WI38 (cell line): ENCODE measurements at regions not wholly inside any gene's neighbourhood (a gene's known extent, or its start where the extent isn't known, plus 50 kb on each side); places are given as distances from the start of the nearest gene placed in this dataset.
"Not testable (repeated sequence)": the region's sequence is repeated elsewhere in the genome, so short reads cannot be mapped to it uniquely, and the experiment has no call there.

Experiments
- H3K4me3 ChIP-seq: 2 replicates; pipeline ENCODE4 v1.5.1; 2011; ENCODE audit warnings: low read depth, mild to moderate bottlenecking, control low read depth, low read length
- CTCF ChIP-seq: IDR thresholded peaks from 2 replicates; pipeline ENCODE4 v1.5.1; 2012; ENCODE audit warnings: low read depth, mild to moderate bottlenecking, control low read depth, low read length

GRCh38 chr3:11711876-11712275, 68.2 kb upstream of the VGLL4 start:
- no peak overlapping the region for H3K4me3 ChIP-seq
- TF ChIP-seq CTCF = no peak

- H3K4me3 ChIP-seq = no peak overlapping the region
- no peak for TF ChIP-seq CTCF
Observed at GRCh38 chr3:11709782-11710181, 66.1 kb upstream of the VGLL4 start.

DNA sequence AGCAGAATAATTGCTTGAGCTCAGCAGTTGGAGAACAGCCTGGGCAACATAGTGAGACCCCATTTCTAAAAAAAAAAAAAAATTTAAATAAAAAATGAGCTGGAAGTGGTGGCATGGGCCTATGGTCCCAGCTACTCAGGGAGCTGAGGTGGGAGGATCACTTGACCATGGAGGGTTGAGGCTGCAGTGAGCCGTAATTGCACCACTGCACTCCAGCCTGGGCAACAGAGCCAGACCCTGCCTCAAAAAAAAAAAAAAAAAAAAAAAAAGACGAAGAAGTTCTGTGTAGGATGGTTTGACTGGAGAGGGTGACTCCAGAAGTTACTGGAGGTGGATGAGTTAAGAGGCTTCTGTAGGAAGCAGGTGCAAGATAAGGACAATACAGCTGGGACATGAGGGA, 63.4 kb upstream of the VGLL4 start:
- H3K4me3 ChIP-seq = not testable (repeated sequence)

DNA sequence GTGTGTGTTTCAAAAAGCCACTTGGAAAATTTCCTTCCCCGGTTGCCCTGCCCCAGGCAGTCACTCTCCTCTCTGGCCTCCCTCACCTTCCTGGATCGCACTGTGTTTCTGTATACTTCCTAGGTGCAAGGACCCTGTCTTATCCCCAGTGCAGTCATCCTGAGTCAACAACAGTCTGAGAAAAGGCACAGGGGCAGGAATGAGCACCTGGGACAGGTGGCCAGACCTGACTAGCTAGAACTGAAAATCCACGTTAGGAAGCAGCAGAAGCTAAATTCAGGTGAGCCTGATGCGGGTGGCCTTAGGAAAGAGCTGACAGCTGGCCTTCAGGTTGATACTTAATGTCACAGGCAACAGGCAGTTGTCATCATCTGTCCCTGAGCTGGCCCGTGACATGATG, 62.9 kb upstream of the VGLL4 start:
- H3K4me3 ChIP-seq = no peak overlapping the region
- TF ChIP-seq CTCF = no peak

GRCh38 chr3:11705049-11705448, 61.3 kb upstream of the VGLL4 start:
- H3K4me3 ChIP-seq = no peak overlapping the region
- no peak for TF ChIP-seq CTCF

DNA sequence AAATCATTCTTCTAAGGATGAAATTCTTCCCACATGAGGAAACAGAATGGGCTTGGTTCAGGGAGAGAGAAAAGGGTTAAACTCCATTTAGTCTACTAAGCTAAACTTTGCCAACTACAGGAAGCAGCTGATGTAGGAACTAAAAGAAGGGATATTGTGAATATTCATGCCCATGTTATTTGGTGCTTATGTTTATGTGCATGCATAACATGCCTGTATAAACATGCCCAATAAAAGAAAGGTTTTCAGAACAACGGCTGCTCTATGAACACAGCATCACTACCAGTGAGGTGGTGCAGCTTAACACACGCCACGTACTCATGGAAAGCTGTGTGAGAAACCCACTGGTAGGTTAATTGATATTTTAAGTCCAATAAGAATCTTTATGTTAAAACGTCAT, 59.4 kb upstream of the VGLL4 start:
- no peak for TF ChIP-seq CTCF
- no peak overlapping the region for H3K4me3 ChIP-seq

- no peak for TF ChIP-seq CTCF
- H3K4me3 ChIP-seq = no peak overlapping the region
Observed at GRCh38 chr3:11699083-11699427, 55.3 kb upstream of the VGLL4 start.

GRCh38 chr3:11698326-11699082, 54.8 kb upstream of the VGLL4 start:
- no peak overlapping the region for H3K4me3 ChIP-seq
- TF ChIP-seq CTCF = no peak
